Upper lobe of left lung (tissue), 6 donors: ENCODE measurements at regions not wholly inside any gene's neighbourhood (a gene's known extent, or its start where the extent isn't known, plus 50 kb on each side); places are given as distances from the start of the nearest gene placed in this dataset.

ENCODE experiments used
- ATAC-seq, 2 donors: fragments of 200-7000 bp; cut with Tn5 transposase; one replicate each; pipeline ENCODE4 v1.9.1; 2022; ENCODE audit warnings: mild to moderate bottlenecking in 2 of 2, moderate library complexity in 2 of 2; ENCODE audit not compliant: low FRiP score in 2 of 2
- DNase-seq, 2 donors: peaks; one replicate each; pipeline ENCODE4 v3.0.0-alpha.2; 2019 to 2020
- H3K27ac ChIP-seq, 4 donors: fragments of 200-600 bp; sonication (generic); one replicate each; pipeline ENCODE4 v1.5.1; 2016 to 2019
- H3K27me3 ChIP-seq, 4 donors: fragments of 200-600 bp; sonication (generic); one replicate each; pipeline ENCODE4 v1.5.1; 2017 to 2019
- H3K36me3 ChIP-seq, 4 donors: fragments of 200-600 bp; sonication (generic); one replicate each; pipeline ENCODE4 v1.5.1; 2016 to 2019
- H3K4me1 ChIP-seq, 4 donors: fragments of 200-600 bp; sonication (generic); one replicate each; pipeline ENCODE4 v1.5.1; 2018 to 2019
- H3K4me3 ChIP-seq, 4 donors: fragments of 200-600 bp; sonication (generic); one replicate each; pipeline ENCODE4 v1.5.1; 2017 to 2019; ENCODE audit warnings: mild to moderate bottlenecking in 2 of 4, moderate library complexity in 1 of 4
- H3K9me3 ChIP-seq, 4 donors: fragments of 200-600 bp; sonication (generic); one replicate each; pipeline ENCODE4 v1.5.1; 2018 to 2019
- EP300 ChIP-seq, 4 donors: sonication (generic); formaldehyde crosslinking; IDR thresholded peaks; one replicate each; pipeline ENCODE4 v1.5.1; 2017; ENCODE audit warnings: antibody characterized with exemption in 4 of 4, control low read depth in 2 of 4
- POLR2A ChIP-seq, 4 donors: fragments of 450-650 bp; IDR thresholded peaks; one replicate each; pipeline ENCODE4 v1.5.1; 2016 to 2017; ENCODE audit warnings: antibody characterized with exemption in 4 of 4, mild to moderate bottlenecking in 2 of 4
- POLR2AphosphoS5 ChIP-seq, 2 donors: sonication (generic); formaldehyde crosslinking; IDR thresholded peaks; one replicate each; pipeline ENCODE4 v1.5.1; 2017; ENCODE audit warnings: antibody characterized with exemption in 2 of 2
- WGBS, 2 donors: methylation state at CpG; one replicate each; pipeline ENCODE4 v1.1.5; 2017 to 2018; 5-methylcytosine and 5-hydroxymethylcytosine counted together
- TF ChIP-seq, protein P1 (sequence below), 6 experiments: fragments of 450-650 bp in 4 of 6; fragments of 200-600 bp in 2 of 6; sonication (generic) in 2 of 6; IDR thresholded peaks; one replicate each; pipeline ENCODE4 v1.5.1; 2016 to 2019; ENCODE audit warnings: antibody characterized with exemption in 6 of 6
- donor health status: DM: no; HTN: no; CAD: no; lungs with moderate emphysema.
- donor health status: DM: no; HTN: yes; CAD: no; lungs with severe emphysema.

DNA sequence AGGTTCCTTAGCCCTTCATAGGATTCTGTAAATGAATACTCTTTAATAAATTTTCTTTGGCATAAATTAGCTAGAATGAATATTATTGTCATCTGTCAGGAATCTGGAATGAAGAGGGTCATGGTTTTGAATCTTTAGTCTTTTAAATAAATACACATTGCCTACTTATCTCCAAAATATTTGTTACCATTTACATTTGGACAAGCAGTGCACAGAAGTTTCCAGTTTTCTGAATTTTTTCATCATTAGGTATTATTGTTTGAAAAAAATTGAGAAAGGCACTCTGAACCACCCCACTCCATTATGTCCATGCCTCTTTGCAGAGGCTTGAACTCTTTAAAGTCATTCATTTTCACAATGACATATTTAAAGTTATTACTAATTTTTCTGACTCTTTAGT lies 549.0 kb upstream of the LUZP2 start:
- no peaks in the 10 kb centered on the region for H3K9me3 ChIP-seq
- TF ChIP-seq POLR2AphosphoS5 (IDR thresholded peaks at IDR 0.05) (no peak), EP300 (IDR thresholded peaks at IDR 0.05) (no peak), POLR2A (IDR thresholded peaks at IDR 0.05) (no peak)
- TF ChIP-seq, protein P1, sequence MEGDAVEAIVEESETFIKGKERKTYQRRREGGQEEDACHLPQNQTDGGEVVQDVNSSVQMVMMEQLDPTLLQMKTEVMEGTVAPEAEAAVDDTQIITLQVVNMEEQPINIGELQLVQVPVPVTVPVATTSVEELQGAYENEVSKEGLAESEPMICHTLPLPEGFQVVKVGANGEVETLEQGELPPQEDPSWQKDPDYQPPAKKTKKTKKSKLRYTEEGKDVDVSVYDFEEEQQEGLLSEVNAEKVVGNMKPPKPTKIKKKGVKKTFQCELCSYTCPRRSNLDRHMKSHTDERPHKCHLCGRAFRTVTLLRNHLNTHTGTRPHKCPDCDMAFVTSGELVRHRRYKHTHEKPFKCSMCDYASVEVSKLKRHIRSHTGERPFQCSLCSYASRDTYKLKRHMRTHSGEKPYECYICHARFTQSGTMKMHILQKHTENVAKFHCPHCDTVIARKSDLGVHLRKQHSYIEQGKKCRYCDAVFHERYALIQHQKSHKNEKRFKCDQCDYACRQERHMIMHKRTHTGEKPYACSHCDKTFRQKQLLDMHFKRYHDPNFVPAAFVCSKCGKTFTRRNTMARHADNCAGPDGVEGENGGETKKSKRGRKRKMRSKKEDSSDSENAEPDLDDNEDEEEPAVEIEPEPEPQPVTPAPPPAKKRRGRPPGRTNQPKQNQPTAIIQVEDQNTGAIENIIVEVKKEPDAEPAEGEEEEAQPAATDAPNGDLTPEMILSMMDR (IDR thresholded peaks at IDR 0.05), result no peak
- H3K36me3 ChIP-seq, result no peaks in the 10 kb centered on the region
- no peak overlapping the region for H3K4me3 ChIP-seq
- H3K4me1 ChIP-seq, result no peaks in the 10 kb centered on the region
- H3K27me3 ChIP-seq, result no peaks in the 10 kb centered on the region
- ATAC-seq, result no peak
- no peak for DNase-seq
- no peak overlapping the region for H3K27ac ChIP-seq

DNA sequence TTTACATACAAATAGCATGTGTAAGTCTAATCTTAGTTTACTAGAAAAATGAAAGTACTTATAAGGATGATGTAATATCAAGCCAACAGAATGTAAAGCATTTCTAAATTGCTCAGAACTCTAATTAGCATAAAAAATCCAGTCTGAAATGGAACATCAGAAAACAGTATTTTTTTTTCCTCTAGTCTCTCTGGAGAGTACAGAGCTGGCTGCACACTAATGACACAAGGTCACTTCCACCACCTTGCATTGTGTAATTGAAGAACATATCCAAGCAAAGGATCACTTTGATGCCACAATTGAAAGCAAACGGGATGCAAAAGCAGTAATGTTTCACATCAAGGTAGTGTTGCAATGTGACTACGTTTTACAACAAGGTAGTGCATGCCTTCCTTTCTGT lies 548.0 kb upstream of the LUZP2 start:
- no peak overlapping the region for H3K4me3 ChIP-seq
- H3K4me1 ChIP-seq, result no peaks in the 10 kb centered on the region
- no peak overlapping the region for H3K27ac ChIP-seq
- TF ChIP-seq POLR2A (IDR thresholded peaks at IDR 0.05), result no peak
- TF ChIP-seq, protein P1 (IDR thresholded peaks at IDR 0.05), result no peak
- no peak for TF ChIP-seq POLR2AphosphoS5 (IDR thresholded peaks at IDR 0.05)
- no peak for TF ChIP-seq EP300 (IDR thresholded peaks at IDR 0.05)
- no peaks in the 10 kb centered on the region for H3K27me3 ChIP-seq
- H3K9me3 ChIP-seq, result no peaks in the 10 kb centered on the region
- ATAC-seq, result no peak
- 64 to 75% methylated on average over 2 of the region's 2 CpGs for WGBS, 2 donors
- DNase-seq, result no peak
- no peaks in the 10 kb centered on the region for H3K36me3 ChIP-seq

DNA sequence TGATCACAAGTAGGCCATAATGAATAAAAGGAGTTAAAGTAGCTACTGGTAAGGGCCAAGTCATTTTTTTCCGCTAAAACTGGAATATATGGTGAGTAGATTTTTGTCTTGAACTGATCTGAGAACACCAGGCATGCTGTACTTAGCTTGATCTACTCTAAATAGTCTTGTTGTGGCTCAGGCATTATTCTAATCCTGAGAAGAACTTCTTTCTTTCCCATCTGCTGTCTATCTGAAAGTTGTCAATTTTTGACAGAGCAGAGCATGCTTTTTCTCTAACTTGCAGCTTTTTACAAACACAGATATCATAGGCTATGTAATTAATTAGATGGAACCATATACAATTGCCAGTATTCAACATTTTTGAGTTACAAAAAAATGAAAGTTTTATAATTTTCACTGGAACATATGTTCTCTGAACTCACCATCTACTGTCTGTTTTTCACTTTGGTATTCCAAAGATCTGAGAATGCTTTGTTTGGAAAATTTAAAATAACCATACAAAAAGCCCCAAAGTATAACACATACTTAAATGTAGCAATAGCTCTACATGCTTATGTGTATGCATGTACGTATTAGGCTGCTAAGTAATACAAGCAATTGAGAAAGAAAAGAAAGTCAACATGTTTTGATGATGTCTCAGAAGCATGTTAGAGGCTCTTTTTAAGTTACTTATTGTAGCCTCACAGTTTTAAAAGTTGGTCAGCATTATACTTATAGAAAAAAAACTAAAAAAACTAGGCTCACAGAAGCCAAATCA lies 542.7 kb upstream of the LUZP2 start:
- H3K27me3 ChIP-seq, result no peaks in the 10 kb centered on the region
- ATAC-seq (no peak), DNase-seq (no peak)
- H3K9me3 ChIP-seq, result no peaks in the 10 kb centered on the region
- TF ChIP-seq POLR2A (IDR thresholded peaks at IDR 0.05) (no peak), EP300 (IDR thresholded peaks at IDR 0.05) (no peak), POLR2AphosphoS5 (IDR thresholded peaks at IDR 0.05) (no peak)
- TF ChIP-seq, protein P1 (IDR thresholded peaks at IDR 0.05), result no peak
- WGBS, 2 donors, result 88 to 92% methylated on average over 2 of the region's 2 CpGs
- H3K4me3 ChIP-seq, result no peak overlapping the region
- H3K27ac ChIP-seq, result no peak overlapping the region
- no peaks in the 10 kb centered on the region for H3K4me1 ChIP-seq
- no peaks in the 10 kb centered on the region for H3K36me3 ChIP-seq

DNA sequence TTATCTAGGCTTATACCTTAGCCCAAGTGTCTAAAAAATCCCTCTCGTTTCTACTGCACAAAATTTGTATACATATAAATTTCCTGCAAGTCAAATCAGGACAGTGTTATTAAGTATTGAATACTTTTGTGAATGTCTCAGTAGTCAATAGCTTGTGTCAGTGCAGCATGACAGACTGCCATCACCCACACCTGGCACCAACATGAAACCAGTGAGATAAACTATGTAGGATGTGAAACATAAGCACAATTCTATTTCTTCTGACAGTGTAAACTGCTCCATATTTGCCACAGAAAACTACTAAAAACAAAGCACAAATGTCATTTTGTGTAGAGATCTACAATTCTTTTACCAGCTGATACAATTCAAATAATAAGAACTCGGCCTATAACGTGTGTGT lies 542.1 kb upstream of the LUZP2 start:
- Histone ChIP-seq H3K27ac (no peak overlapping the region), H3K27me3 (no peaks in the 10 kb centered on the region), H3K36me3 (no peaks in the 10 kb centered on the region), H3K4me3 (no peak overlapping the region), H3K4me1 (no peaks in the 10 kb centered on the region), H3K9me3 (no peaks in the 10 kb centered on the region)
- DNase-seq (no peak), ATAC-seq (no peak)
- 61 to 72% methylated on average over 3 of the region's 3 CpGs for WGBS, 2 donors
- TF ChIP-seq EP300 (IDR thresholded peaks at IDR 0.05), result no peak
- TF ChIP-seq POLR2A (IDR thresholded peaks at IDR 0.05), result no peak
- TF ChIP-seq POLR2AphosphoS5 (IDR thresholded peaks at IDR 0.05), result no peak
- TF ChIP-seq, protein P1 (IDR thresholded peaks at IDR 0.05), result no peak

DNA sequence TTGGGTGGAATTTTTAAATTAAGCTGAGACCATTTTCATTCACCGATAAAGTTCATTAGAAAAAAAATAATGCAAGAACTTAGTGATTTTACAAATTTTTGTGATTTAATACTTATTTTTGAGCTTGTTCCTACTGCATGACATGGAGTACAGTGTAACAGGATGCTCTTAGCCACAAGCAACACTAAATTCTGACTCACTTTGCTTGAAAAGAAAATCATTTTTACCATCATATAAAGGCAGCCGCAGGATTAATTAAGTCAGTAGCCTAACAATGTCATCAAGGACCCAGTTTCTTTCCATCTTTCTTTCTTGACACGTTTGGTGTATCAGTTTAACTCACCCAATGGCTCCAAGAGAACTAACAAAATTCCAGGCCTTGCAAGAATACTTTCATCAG lies 540.3 kb upstream of the LUZP2 start:
- no peaks in the 10 kb centered on the region for H3K9me3 ChIP-seq
- H3K27ac ChIP-seq, result no peak overlapping the region
- ATAC-seq (no peak), DNase-seq (no peak)
- H3K36me3 ChIP-seq, result no peaks in the 10 kb centered on the region
- no peaks in the 10 kb centered on the region for H3K27me3 ChIP-seq
- H3K4me1 ChIP-seq, result no peaks in the 10 kb centered on the region
- TF ChIP-seq, protein P1 (IDR thresholded peaks at IDR 0.05), result no peak
- TF ChIP-seq POLR2AphosphoS5 (IDR thresholded peaks at IDR 0.05) (no peak), POLR2A (IDR thresholded peaks at IDR 0.05) (no peak), EP300 (IDR thresholded peaks at IDR 0.05) (no peak)
- no peak overlapping the region for H3K4me3 ChIP-seq
- WGBS, 2 donors, result 85 to 88% methylated on average over 3 of the region's 3 CpGs
